Endothelial cell of umbilical vein (primary cell): ENCODE measurements at regions not wholly inside any gene's neighbourhood (a gene's known extent, or its start where the extent isn't known, plus 50 kb on each side); places are given as distances from the start of the nearest gene placed in this dataset.

Source experiments
- EZH2 ChIP-seq: IDR thresholded peaks from 2 replicates; pipeline ENCODE4 v1.6.1; 2012; ENCODE audit warnings: borderline replicate concordance, low read depth, mild to moderate bottlenecking, moderate library complexity, low read length, inconsistent platforms; ENCODE audit not compliant: severe bottlenecking
- MAX ChIP-seq: IDR thresholded peaks from 2 replicates; pipeline ENCODE4 v1.6.1; 2011; ENCODE audit not compliant: insufficient read depth, insufficient read length
- POLR2A ChIP-seq: IDR thresholded peaks from 2 replicates; pipeline ENCODE4 v1.6.1; 2012; ENCODE audit warnings: low read depth, mild to moderate bottlenecking, control low read depth, low read length
- POLR2AphosphoS5 ChIP-seq: IDR thresholded peaks from 2 replicates; pipeline ENCODE4 v1.6.1; 2012; ENCODE audit warnings: low read depth, mild to moderate bottlenecking, control low read depth, low read length, moderate library complexity; ENCODE audit not compliant: insufficient read depth
- TF ChIP-seq, protein P1 (sequence below), 2 donors: IDR thresholded peaks; 1 replicate in 1 of 2; 2 replicates in 1 of 2; pipeline ENCODE4 v1.5.1; 2011; ENCODE audit warnings: low read length in 2 of 2, mild to moderate bottlenecking in 2 of 2, moderate library complexity in 2 of 2, control low read depth in 1 of 2, inconsistent platforms in 1 of 2, low read depth in 1 of 2; ENCODE audit not compliant: insufficient read depth in 1 of 2; ENCODE audit errors: extremely low read depth in 1 of 2

GRCh38 chr2:23100406-23100805 is 284.6 kb upstream of the KLHL29 start:
- TF ChIP-seq, protein P1, sequence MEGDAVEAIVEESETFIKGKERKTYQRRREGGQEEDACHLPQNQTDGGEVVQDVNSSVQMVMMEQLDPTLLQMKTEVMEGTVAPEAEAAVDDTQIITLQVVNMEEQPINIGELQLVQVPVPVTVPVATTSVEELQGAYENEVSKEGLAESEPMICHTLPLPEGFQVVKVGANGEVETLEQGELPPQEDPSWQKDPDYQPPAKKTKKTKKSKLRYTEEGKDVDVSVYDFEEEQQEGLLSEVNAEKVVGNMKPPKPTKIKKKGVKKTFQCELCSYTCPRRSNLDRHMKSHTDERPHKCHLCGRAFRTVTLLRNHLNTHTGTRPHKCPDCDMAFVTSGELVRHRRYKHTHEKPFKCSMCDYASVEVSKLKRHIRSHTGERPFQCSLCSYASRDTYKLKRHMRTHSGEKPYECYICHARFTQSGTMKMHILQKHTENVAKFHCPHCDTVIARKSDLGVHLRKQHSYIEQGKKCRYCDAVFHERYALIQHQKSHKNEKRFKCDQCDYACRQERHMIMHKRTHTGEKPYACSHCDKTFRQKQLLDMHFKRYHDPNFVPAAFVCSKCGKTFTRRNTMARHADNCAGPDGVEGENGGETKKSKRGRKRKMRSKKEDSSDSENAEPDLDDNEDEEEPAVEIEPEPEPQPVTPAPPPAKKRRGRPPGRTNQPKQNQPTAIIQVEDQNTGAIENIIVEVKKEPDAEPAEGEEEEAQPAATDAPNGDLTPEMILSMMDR (IDR thresholded peaks at IDR 0.05; ENCODE audit: extremely low read depth in 1 of 2, insufficient read depth in 1 of 2, low read depth in 1 of 2, low read length in 2 of 2) = no peak
- TF ChIP-seq MAX = no peak
- TF ChIP-seq POLR2A = no peak
- no peak for TF ChIP-seq EZH2
- TF ChIP-seq POLR2AphosphoS5 = no peak
